Activated naive CD8-positive, alpha-beta T cell (primary cell): ENCODE measurements at regions not wholly inside any gene's neighbourhood (a gene's known extent, or its start where the extent isn't known, plus 50 kb on each side); places are given as distances from the start of the nearest gene placed in this dataset.

Experiments
- H3K27ac Mint-ChIP-seq: one replicate; pipeline ENCODE4 v1.8.0; 2021; ENCODE audit warnings: mixed read lengths
- H3K27me3 Mint-ChIP-seq: one replicate; pipeline ENCODE4 v1.8.0; 2021; ENCODE audit warnings: mixed read lengths
- H3K36me3 Mint-ChIP-seq: one replicate; pipeline ENCODE4 v1.8.0; 2021; ENCODE audit warnings: mixed read lengths
- H3K4me1 Mint-ChIP-seq: one replicate; pipeline ENCODE4 v1.8.0; 2021; ENCODE audit warnings: low read depth, mixed read lengths
- H3K4me3 Mint-ChIP-seq: one replicate; pipeline ENCODE4 v1.8.0; 2021; ENCODE audit warnings: mild to moderate bottlenecking, mixed read lengths
- H3K9me3 Mint-ChIP-seq: one replicate; pipeline ENCODE4 v1.8.0; 2021; ENCODE audit warnings: low read depth, mixed read lengths

- no peaks in the 10 kb centered on the region for H3K36me3 Mint-ChIP-seq
- H3K4me1 Mint-ChIP-seq, result peaks cover 6% of the 10 kb centered on the region
- H3K4me3 Mint-ChIP-seq, result no peak overlapping the region
- H3K9me3 Mint-ChIP-seq, result no peaks in the 10 kb centered on the region
- H3K27me3 Mint-ChIP-seq, result peaks cover 7% of the 10 kb centered on the region
- no peak overlapping the region for H3K27ac Mint-ChIP-seq
These were observed 98.4 kb upstream of the KCNG1 start for GRCh38 chr20:51121272-51121671.

- H3K9me3 Mint-ChIP-seq, result no peaks in the 10 kb centered on the region
- no peaks in the 10 kb centered on the region for H3K36me3 Mint-ChIP-seq
- H3K4me3 Mint-ChIP-seq, result no peak overlapping the region
- H3K4me1 Mint-ChIP-seq, result peaks cover 6% of the 10 kb centered on the region
- H3K27me3 Mint-ChIP-seq, result peaks cover 7% of the 10 kb centered on the region
- no peak overlapping the region for H3K27ac Mint-ChIP-seq
These were observed 98.0 kb upstream of the KCNG1 start for GRCh38 chr20:51120868-51121267.

GRCh38 chr20:51120438-51120837, 97.5 kb upstream of the KCNG1 start:
- Mint-ChIP-seq H3K4me3 (no peak overlapping the region), H3K4me1 (peaks cover 6% of the 10 kb centered on the region), H3K9me3 (no peaks in the 10 kb centered on the region), H3K27me3 (peaks cover 7% of the 10 kb centered on the region), H3K27ac (no peak overlapping the region), H3K36me3 (no peaks in the 10 kb centered on the region)

GRCh38 chr20:51119914-51120313, 97.0 kb upstream of the KCNG1 start:
- no peak overlapping the region for H3K4me3 Mint-ChIP-seq
- H3K9me3 Mint-ChIP-seq, result no peaks in the 10 kb centered on the region
- H3K27me3 Mint-ChIP-seq, result peaks cover 7% of the 10 kb centered on the region
- H3K4me1 Mint-ChIP-seq, result peaks cover 6% of the 10 kb centered on the region
- H3K27ac Mint-ChIP-seq, result no peak overlapping the region
- H3K36me3 Mint-ChIP-seq, result no peaks in the 10 kb centered on the region

- H3K27ac Mint-ChIP-seq, result no peak overlapping the region
- H3K9me3 Mint-ChIP-seq, result no peaks in the 10 kb centered on the region
- peaks cover 6% of the 10 kb centered on the region for H3K4me1 Mint-ChIP-seq
- H3K36me3 Mint-ChIP-seq, result no peaks in the 10 kb centered on the region
- no peak overlapping the region for H3K4me3 Mint-ChIP-seq
- peaks cover 7% of the 10 kb centered on the region for H3K27me3 Mint-ChIP-seq
These were observed 96.1 kb upstream of the KCNG1 start for GRCh38 chr20:51118985-51119527.

GRCh38 chr20:51118216-51118615, 95.3 kb upstream of the KCNG1 start:
- H3K4me1 Mint-ChIP-seq, result peaks cover 6% of the 10 kb centered on the region
- no peak overlapping the region for H3K27ac Mint-ChIP-seq
- H3K4me3 Mint-ChIP-seq, result no peak overlapping the region
- no peaks in the 10 kb centered on the region for H3K9me3 Mint-ChIP-seq
- peaks cover 7% of the 10 kb centered on the region for H3K27me3 Mint-ChIP-seq
- no peaks in the 10 kb centered on the region for H3K36me3 Mint-ChIP-seq

GRCh38 chr20:51116765-51117686, 94.1 kb upstream of the KCNG1 start:
- H3K9me3 Mint-ChIP-seq, result no peaks in the 10 kb centered on the region
- H3K4me3 Mint-ChIP-seq, result no peak overlapping the region
- peaks cover 3% of the 10 kb centered on the region for H3K27me3 Mint-ChIP-seq
- H3K27ac Mint-ChIP-seq, result no peak overlapping the region
- no peaks in the 10 kb centered on the region for H3K36me3 Mint-ChIP-seq
- H3K4me1 Mint-ChIP-seq, result no peaks in the 10 kb centered on the region

GRCh38 chr20:51111290-51111689, 88.4 kb upstream of the KCNG1 start:
- H3K4me3 Mint-ChIP-seq, result no peak overlapping the region
- no peaks in the 10 kb centered on the region for H3K4me1 Mint-ChIP-seq
- H3K27ac Mint-ChIP-seq, result no peak overlapping the region
- no peaks in the 10 kb centered on the region for H3K36me3 Mint-ChIP-seq
- H3K27me3 Mint-ChIP-seq, result peaks cover 12% of the 10 kb centered on the region
- no peaks in the 10 kb centered on the region for H3K9me3 Mint-ChIP-seq

GRCh38 chr20:51108638-51109363, 85.9 kb upstream of the KCNG1 start:
- H3K4me3 Mint-ChIP-seq, result no peak overlapping the region
- H3K9me3 Mint-ChIP-seq, result no peaks in the 10 kb centered on the region
- H3K27me3 Mint-ChIP-seq, result peaks cover 12% of the 10 kb centered on the region
- no peaks in the 10 kb centered on the region for H3K36me3 Mint-ChIP-seq
- no peak overlapping the region for H3K27ac Mint-ChIP-seq
- no peaks in the 10 kb centered on the region for H3K4me1 Mint-ChIP-seq

- Mint-ChIP-seq H3K27ac (no peak overlapping the region), H3K4me3 (no peak overlapping the region), H3K4me1 (no peaks in the 10 kb centered on the region), H3K9me3 (no peaks in the 10 kb centered on the region), H3K27me3 (peaks cover 9% of the 10 kb centered on the region), H3K36me3 (no peaks in the 10 kb centered on the region)
These were observed 83.1 kb upstream of the KCNG1 start for GRCh38 chr20:51106011-51106410.

- H3K4me1 Mint-ChIP-seq, result no peaks in the 10 kb centered on the region
- peaks cover 5% of the 10 kb centered on the region for H3K27me3 Mint-ChIP-seq
- H3K9me3 Mint-ChIP-seq, result no peaks in the 10 kb centered on the region
- no peak overlapping the region for H3K4me3 Mint-ChIP-seq
- no peak overlapping the region for H3K27ac Mint-ChIP-seq
- no peaks in the 10 kb centered on the region for H3K36me3 Mint-ChIP-seq
These were observed 82.3 kb upstream of the KCNG1 start for GRCh38 chr20:51104960-51105920.

GRCh38 chr20:51100617-51101016, 77.7 kb upstream of the KCNG1 start:
- no peaks in the 10 kb centered on the region for H3K4me1 Mint-ChIP-seq
- H3K27me3 Mint-ChIP-seq, result peaks cover 2% of the 10 kb centered on the region
- no peaks in the 10 kb centered on the region for H3K9me3 Mint-ChIP-seq
- no peak overlapping the region for H3K4me3 Mint-ChIP-seq
- H3K27ac Mint-ChIP-seq, result no peak overlapping the region
- no peaks in the 10 kb centered on the region for H3K36me3 Mint-ChIP-seq

- no peaks in the 10 kb centered on the region for H3K9me3 Mint-ChIP-seq
- H3K4me3 Mint-ChIP-seq, result no peak overlapping the region
- peaks cover 9% of the 10 kb centered on the region for H3K27me3 Mint-ChIP-seq
- no peaks in the 10 kb centered on the region for H3K4me1 Mint-ChIP-seq
- no peaks in the 10 kb centered on the region for H3K36me3 Mint-ChIP-seq
- H3K27ac Mint-ChIP-seq, result no peak overlapping the region
These were observed 75.4 kb upstream of the KCNG1 start for GRCh38 chr20:51098284-51098810.
